IPS-NIHi7 (cell line): ENCODE measurements at regions not wholly inside any gene's neighbourhood (a gene's known extent, or its start where the extent isn't known, plus 50 kb on each side); places are given as distances from the start of the nearest gene placed in this dataset.

Source experiments
- DNase-seq: peaks from one replicate; pipeline ENCODE4 v3.0.0; 2012; ENCODE audit warnings: mixed read lengths; ENCODE audit errors: extremely low spot score

DNA sequence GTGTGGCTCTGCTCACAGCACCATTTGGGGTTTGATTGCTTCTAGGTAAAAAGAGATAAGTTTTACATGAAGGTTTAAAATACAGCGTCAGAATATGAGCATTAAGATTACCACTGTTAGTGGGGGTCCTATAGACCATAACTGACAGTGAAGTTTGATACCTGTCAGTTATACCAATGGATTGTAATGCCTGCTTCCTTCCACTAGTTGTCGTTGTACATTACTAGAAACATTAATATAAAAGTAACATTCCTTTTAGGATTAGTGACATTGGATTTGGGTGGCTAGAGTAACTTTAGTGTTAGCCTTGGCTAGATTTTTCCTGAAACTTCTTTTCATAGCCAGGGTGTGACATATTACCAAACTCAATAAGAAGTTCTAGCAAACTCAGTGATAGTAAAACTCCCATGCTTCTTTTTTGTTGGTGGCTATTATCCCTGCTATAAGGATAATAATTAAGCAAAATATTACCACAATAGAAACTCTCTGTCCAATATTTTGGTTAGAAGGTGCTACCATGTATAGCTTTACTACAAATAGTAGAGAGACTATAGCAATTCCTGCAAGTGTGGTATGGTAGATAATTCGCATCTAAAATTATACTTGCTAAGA is 57.1 kb downstream of the FAM181B start:
- no peak for DNase-seq

DNA sequence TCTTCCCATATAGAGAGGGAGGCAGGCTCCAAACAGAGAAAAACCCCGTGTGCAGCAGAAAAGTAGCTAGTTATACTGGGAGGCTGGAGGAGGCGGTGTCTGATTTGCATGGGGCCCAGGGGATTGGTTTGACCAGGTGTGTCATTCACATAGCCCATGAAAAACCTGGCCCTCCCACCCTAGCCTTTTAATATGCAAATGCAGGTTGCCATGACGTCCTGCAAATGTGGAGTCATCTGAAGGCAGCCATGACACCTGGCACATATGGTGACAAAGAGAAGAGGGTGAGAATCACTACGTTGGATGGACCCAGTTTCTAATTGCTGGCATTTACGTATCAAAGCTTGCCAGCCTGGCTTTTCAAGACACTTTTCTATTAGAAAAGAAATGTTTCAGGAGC is 57.8 kb downstream of the FAM181B start:
- DNase-seq, result no peak

DNA sequence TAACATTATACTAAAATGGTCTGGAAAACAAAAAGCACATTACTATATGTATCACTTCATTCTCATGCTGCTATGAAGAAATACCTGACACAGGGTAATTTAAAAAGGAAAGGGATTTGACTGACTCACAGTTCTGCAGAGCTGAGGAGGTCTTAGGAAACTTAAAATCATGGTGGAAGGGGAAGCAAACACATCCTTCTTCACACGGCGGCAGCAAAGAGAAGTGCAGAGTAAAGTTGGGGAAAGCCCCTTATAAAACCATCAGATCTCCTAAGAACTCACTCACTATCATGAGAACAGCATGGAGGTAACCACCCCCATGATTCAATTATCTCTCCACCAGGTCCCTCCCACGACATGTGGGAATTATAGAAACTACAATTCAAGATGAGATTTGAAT is 60.0 kb downstream of the FAM181B start:
- DNase-seq, result no peak

DNA sequence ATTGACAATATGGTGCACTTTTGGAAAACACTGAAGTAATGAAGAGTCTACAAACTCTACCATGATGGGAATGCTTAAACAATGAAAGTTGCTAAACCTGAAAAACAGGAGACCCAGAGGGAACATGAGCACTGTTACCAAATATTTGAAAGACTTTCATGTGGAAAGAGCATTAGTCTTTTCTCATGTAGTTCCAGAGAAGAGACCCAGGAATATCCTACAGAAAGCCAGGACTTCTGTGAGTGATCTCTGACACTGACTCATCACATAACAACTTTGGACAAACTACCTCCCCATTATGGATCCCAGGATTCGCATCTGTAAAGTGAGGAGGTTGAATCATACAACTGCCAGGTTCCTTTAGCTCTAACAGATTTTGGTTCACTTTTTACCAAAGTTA is 62.2 kb downstream of the FAM181B start:
- no peak for DNase-seq

DNA sequence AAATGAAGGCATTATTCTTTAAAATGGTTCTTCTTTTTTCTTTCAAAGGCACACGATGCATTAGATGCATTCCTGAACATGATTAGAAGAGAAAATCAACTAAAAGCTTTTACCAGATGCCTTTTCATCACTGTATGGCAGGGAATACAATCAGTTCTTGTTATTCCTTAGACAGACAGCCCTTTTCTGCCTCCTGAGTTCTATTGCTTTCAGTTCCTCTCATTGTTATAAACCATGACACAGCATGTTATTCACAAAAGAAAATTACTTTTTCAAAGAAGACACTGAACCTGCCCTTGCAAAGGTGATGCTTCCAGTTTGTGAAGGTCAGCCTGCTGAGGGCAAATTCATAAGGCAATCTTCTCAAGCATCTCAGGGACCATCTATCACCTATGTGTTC is 70.1 kb downstream of the FAM181B start:
- DNase-seq, result no peak

DNA sequence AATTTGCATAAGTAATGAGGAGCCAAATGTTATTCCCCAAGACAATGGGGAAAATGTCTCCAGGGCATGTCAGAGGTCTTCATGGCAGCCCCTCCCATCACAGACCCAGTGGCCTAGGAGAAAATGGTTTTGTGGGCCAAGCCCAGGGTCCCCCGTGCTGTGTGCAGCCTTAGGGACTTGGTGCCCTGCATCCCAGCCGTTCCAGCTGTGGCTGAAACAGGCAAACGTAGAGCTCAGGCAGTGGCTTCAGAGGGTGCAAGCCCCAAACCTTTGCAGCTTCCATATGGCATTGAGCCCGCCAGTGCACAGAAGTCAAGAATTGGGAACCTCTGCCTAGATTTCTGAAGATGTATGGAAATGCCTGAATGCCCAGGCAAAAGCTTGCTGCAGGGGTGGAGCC is 79.9 kb downstream of the FAM181B start:
- DNase-seq, result no peak

GRCh38 chr11:82639251-82639650 is 94.4 kb downstream of the FAM181B start:
- no peak for DNase-seq

DNA sequence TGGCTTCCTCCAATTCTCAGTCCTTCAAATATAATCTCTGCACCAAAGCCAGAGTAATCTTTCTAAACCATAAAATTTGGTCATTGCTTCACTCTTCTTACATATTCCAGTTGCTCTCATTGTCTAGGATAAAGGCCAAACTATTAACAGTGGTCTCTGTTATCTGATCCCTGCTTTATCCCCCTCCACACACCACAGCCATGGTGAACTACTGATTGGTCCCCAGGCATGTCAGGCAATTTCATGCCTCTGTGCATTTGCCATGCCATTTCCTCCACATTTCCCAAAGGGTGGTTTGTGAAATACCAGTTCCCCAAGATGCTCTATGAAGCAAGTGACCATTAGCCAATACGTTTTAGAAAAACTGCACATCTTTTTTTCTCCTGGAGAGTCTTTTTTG is 97.0 kb downstream of the FAM181B start:
- no peak for DNase-seq

DNA sequence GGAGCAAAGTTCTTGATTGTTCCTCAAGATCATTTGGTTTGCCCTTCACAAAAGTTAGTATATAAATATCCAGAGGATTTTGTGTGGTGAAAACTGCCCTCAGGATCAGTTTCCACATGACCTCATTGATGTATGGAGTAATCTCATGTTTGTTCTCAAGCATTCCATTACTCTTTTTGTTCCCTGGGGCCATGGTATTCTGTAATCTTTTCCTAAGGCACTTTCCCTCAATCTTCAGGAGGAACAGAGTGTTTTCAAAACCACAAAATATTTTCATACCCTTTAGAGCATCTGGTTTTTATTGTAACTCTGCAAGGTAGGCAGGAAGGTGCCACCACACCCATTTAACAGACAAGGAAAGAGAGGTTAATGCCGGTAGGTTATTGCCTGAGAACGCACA is 99.6 kb downstream of the FAM181B start:
- no peak for DNase-seq

GRCh38 chr11:82631722-82632630 is 101.7 kb downstream of the FAM181B start:
- DNase-seq, result no peak

- no peak for DNase-seq
Measured at GRCh38 chr11:82610671-82611070, 123.0 kb downstream of the FAM181B start.

DNA sequence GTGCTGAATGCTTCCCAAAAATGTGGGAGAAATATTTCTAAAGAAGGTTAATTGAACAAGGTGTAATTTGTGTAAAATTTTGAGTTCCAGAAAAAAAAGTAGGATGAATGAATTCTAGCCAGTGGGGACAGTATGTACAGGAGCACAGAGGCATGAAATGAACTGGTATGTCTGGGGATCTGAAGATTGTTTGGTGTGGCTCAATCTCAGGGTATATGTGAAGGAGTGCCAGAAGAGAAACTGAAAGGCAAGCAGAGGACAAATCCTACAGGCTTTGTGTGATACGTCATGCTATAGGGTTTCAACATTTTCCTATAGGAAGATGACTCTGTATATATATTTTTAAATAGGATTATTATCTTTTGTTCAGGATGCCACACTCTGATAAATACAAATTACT is 126.9 kb downstream of the FAM181B start:
- no peak for DNase-seq

GRCh38 chr11:82601711-82602110 is 132.0 kb downstream of the FAM181B start:
- no peak for DNase-seq

- no peak for DNase-seq
Measured at GRCh38 chr11:82599836-82600235, 133.8 kb downstream of the FAM181B start.

GRCh38 chr11:82586581-82586980 is 147.1 kb downstream of the FAM181B start:
- no peak for DNase-seq

DNA sequence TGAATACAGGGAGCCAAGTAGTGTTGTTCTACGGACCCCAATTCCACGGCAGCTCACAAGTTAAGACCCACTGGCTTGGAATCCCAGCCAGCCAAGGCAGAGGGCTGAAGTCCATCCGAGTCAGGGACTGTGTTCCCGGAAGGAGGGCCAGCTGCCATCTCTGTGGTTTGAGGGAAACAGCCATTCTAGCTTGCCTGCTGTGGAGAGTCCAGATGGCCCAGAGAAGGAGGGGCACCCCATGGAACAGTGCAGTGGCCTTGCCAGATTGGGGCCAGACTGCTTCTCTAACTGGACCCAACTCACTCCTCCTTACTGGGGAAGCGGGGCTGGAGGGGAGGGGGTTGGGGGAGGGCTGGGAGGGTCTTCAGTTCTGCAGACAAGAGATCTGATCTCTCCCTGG is 156.4 kb downstream of the FAM181B start:
- no peak for DNase-seq

- no peak for DNase-seq
Measured at GRCh38 chr11:82560836-82561235, 172.8 kb downstream of the FAM181B start.

DNA sequence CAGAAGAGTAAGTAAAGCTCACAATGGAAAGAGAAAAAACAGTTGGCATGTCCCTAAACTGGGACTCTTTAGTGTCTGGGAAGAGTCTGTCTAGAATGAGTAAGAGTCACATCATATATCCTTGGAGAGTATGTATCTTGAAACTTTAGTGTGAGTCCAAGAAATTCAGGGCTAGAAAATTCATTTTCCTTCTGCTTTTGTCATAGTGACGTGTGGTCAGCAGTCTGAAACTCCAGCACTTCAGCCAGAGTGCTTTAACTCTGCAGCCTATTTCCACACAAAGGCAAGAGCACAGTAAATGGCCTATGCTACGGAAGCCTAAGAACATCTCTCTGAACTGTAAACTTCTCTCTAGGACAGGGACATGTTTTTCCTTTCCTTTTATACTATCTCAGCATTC is 174.1 kb downstream of the FAM181B start:
- no peak for DNase-seq

- no peak for DNase-seq
Measured at GRCh38 chr11:82557274-82557673, 176.4 kb downstream of the FAM181B start.

DNA sequence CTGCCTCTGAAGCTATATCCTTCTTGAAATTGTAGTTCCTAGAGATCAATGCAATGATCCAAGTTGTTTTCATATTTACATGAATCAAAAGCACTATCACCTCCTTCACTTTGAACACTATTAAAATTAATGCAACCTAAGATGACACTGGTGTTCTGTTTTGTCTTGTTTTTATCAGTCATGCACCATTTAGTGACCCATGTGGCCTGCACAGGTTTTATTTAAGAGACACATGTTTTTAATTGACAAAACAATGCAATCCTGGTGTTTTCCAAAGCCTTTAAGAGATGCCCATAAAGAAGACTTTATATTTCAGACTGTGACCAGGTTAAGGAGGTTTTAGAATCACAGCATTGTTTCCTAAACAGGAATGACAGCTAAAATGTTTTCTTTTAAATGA is 177.5 kb downstream of the FAM181B start:
- no peak for DNase-seq

GRCh38 chr11:82546661-82547557 is 186.8 kb downstream of the FAM181B start:
- no peak for DNase-seq

GRCh38 chr11:82539669-82540068 is 194.0 kb downstream of the FAM181B start:
- DNase-seq, result no peak
